H7 (cell line): ENCODE measurements at regions not wholly inside any gene's neighbourhood (a gene's known extent, or its start where the extent isn't known, plus 50 kb on each side); places are given as distances from the start of the nearest gene placed in this dataset.

Experiments used
- DNase-seq: peaks from one replicate; pipeline ENCODE4 v3.0.0; 2012
- H3K27me3 ChIP-seq: 2 replicates; pipeline ENCODE4 v1.6.0; 2011; ENCODE audit warnings: mild to moderate bottlenecking, low read length; ENCODE audit not compliant: control insufficient read depth, insufficient read depth
- H3K36me3 ChIP-seq: replicated peaks from 2 replicates; pipeline ENCODE4 v1.5.1; 2011; ENCODE audit warnings: low read length; ENCODE audit not compliant: control insufficient read depth, insufficient read depth
- H3K4me3 ChIP-seq: 2 replicates; pipeline ENCODE4 v1.5.1; 2011; ENCODE audit warnings: low read depth, mild to moderate bottlenecking, control low read depth, low read length, moderate library complexity; ENCODE audit not compliant: insufficient read depth

DNA sequence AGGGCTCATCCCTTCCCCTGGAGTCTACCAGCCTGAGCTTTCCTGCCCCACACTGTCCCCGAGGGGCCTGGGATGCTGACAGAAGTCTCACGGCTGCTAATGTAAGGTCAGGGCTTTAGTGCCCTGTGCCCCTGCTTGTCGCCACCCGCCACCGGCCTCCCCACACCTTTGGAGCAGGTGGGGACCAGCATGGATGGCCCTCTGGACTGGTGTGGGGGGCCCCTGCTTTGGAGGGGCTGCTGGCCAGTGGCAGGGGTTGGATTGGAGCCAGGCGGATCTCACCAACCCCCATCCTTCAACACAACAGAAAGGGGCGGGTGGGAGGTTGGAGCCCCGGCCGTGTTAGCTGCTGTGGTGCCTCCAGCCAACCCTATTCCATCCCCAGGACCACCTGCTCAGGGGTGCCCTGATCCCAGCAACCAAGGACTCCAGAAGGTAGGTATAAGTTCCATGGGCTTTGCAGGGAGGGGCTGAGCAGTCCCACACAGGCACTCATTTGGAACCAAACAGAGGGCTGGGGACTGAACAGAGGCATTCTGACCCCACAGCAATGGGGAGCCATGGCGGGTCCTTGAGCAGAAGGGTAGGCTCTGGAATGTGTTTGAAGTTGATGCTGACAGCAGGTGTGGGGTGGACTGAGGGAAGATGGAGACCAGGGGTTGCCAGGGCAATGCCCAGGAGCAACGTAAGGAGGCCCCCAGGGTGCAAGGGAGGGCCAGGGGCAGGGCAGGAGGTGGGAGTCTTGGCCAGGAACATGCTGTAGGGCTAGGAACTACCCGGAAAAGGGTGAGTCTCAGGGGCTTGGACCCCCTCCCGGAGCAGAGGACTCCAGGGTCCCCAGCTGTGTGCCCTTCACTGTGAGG lies 145.1 kb upstream of the C14orf180 start:
- H3K36me3 ChIP-seq, result no peaks in the 10 kb centered on the region
- DNase-seq, result no peak
- no peaks in the 10 kb centered on the region for H3K27me3 ChIP-seq
- no peak overlapping the region for H3K4me3 ChIP-seq

DNA sequence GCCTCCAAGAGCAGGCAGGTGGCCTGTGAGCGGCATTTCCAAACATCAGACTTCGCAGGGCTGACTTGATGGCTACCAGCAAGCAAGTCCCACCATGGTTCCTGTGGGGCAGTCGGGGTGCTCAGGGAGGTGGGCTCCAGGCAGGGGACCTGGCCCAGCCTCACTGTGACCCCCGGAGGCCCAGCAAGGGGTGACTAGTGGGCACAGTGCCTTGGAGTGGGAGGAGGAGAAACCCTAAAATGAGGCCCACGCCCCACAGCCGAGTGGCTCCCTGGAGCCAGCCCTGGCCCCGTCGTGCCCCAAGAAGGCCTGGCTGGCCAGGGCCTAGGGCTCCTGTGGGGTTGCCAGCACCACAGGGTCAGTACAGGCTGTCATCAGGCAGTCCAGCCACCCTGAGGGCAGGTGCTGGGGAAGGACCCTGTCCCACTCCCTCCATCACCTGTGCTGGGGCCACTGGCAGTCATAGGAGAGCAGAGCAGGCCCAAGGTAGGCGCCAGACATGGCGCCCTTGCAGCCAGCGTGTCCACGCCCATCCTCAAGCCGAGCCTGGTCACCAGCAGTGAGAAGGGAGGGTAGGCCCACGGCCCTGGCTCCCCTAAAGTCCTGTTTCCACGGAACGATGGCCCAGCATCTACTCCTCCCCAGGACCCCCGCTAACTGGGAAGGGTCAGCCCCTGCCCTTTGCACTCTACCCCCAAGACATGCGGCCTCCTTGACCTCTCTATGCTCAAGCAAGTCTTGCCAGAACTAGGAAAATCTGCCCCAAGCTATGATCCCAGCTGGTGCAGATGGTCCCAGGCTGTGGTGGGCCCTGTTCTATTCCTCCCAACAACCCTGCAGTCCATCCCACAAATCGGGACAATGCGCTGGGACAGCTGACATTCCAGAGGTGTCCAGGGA lies 144.2 kb upstream of the C14orf180 start:
- Histone ChIP-seq H3K27me3 (no peaks in the 10 kb centered on the region), H3K36me3 (no peaks in the 10 kb centered on the region), H3K4me3 (no peak overlapping the region)
- DNase-seq, result peak; percentile 48

DNA sequence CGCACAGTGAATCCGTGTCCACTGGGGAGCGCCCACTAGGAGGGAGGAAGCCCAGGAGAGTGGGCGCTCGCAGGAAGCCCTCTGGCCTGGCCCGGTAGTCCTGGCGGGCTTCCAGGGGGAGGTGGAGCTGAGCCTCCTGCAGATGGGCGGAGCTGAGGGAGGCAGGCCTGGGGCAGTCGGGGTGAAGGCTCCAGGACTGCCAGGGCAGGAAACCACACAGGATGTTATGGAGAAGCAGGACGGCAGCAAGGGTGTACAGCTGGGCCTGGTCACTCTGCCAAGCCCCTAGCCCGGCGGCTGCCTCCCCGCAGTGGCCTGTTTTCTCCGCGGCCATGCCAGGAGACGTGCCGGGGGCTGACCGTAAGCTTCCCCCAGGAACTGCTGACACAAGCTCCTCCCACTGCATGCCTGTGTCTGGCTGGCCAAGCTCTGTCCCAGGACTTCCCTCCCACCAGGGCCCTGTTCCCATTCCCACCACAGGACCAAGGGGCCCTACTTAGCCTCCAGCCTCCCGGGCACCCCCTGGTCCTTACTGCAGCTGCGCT lies 143.4 kb upstream of the C14orf180 start:
- no peaks in the 10 kb centered on the region for H3K36me3 ChIP-seq
- DNase-seq, result peak; percentile 87
- H3K27me3 ChIP-seq, result no peaks in the 10 kb centered on the region
- H3K4me3 ChIP-seq, result no peak overlapping the region

DNA sequence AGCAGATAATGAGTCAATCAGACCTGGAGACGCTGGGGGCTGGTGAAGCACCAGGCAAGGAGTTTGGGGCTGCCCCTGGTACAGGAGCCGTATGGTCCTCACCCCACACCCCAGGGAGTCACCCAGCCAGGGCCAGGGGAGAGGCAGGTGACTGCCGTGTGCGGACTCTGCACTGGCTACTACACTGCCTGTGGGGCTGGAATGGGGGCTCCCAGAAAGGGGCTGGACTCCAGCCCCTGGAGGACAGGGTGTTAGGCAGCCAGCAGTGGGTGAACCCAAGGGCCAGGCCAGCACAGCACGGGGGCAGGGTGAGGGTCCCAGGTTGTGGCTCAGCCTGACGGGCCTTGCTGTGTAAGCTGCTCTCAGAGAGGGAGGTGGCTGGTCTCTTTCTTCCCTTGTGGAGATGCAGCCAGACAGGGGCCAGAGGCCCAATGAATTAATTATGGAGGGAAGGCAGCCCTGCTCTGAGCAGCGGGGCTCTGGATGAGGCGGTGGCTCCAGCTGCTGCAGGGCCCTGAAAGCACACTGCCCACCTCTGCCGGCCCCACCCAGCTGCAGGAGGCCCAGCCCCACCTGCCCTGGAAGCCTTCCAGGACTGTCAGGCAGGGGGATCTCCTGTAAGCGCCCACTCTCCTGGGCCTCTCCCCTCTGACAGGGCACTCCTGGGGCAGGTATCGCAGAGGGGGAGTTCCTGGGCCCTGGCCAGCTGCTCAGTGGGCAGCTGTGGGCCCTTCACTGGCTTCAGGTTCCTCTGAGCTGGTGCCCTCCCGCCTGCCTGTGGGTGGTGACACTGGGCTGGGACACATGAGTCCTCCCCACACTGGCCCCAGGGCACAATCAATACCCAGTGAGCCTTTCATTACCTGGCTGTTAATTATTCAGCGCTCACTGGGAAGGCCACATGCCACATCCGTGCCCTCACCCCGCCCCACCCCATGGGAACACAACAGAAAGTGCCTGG lies 142.5 kb upstream of the C14orf180 start:
- DNase-seq, result peak; percentile 68

DNA sequence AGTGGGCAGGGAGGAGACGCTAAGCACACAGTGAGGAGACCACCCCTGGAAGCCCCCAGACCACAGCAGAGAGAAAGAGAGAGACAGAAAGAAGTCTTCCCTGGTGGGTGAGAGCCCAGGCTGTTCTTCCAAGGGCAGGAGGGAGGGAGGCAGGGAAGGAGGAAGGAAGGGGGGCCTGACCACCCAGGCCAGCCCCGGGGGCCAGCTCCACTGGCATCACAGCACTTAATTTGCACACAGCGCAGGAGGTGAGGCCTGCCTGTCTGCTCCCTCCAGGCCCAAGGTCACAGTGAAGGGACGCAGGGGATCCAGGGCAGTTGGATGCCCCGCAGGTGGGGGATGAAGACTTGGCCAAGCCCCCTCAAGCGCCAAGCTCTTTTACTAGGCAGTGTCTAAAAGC lies 141.9 kb upstream of the C14orf180 start:
- no peaks in the 10 kb centered on the region for H3K36me3 ChIP-seq
- H3K27me3 ChIP-seq, result no peaks in the 10 kb centered on the region
- H3K4me3 ChIP-seq, result no peak overlapping the region
- peak; percentile 54 for DNase-seq

More for the DNA sequence above, 142.5 kb upstream of the C14orf180 start:
- Histone ChIP-seq H3K36me3 (no peaks in the 10 kb centered on the region), H3K4me3 (no peak overlapping the region), H3K27me3 (no peaks in the 10 kb centered on the region)

DNA sequence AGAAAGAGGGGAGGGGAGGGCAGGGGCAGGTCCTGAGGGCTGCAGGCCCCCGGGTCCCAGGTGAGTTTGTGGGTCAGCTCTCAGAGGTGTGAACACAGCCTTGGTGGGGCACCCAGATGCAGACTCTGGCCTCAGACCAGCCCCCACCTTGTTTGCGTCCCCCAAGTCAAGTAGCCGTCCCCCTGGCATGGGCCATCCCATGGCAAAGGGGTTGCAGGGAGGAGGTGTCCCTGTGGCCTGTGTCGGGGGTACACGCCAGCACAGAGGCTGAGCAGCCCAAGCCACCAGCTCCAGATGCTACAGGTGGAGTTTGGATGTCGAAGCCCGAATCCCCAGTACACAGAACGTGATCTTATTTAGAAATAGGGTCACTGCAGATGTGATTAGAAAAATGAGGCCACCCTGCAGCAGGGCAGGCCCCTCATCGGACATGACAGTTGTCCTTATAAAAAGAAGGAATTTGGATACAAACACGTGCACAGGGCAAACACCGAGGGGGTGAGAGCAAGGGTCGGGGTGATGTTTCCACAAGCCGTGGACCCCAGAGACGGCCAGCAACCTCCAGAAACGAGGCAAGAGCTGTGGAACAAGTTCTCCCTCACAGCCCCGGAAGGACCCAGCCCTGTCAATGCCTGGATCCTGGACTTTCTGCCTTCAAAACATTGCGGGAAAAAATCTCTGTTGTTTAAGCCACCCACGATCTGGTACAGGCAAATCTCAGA lies 141.2 kb upstream of the C14orf180 start:
- peak; percentile 42 for DNase-seq
- Histone ChIP-seq H3K27me3 (no peaks in the 10 kb centered on the region), H3K4me3 (no peak overlapping the region), H3K36me3 (no peaks in the 10 kb centered on the region)

DNA sequence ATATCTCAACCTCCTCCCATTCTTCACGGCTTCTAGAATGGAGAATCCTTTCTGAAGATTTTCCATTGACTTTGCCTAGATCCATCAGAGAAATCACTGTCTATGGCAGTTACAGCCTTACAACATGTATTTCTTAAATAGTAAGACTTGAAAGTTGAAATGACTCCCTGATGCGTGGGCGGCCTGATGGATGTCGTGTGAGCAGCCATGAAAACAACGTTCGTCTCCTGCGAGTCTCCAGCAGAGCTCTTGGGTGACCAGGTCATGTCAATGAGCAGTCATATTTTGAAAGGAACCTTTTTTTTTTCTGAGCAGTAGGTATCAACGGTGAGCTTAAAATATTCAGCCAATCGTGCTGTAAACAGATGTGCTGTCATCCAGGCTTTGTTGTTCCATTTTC lies 139.9 kb upstream of the C14orf180 start:
- no peak for DNase-seq
- Histone ChIP-seq H3K36me3 (no peaks in the 10 kb centered on the region), H3K27me3 (no peaks in the 10 kb centered on the region), H3K4me3 (no peak overlapping the region)

DNA sequence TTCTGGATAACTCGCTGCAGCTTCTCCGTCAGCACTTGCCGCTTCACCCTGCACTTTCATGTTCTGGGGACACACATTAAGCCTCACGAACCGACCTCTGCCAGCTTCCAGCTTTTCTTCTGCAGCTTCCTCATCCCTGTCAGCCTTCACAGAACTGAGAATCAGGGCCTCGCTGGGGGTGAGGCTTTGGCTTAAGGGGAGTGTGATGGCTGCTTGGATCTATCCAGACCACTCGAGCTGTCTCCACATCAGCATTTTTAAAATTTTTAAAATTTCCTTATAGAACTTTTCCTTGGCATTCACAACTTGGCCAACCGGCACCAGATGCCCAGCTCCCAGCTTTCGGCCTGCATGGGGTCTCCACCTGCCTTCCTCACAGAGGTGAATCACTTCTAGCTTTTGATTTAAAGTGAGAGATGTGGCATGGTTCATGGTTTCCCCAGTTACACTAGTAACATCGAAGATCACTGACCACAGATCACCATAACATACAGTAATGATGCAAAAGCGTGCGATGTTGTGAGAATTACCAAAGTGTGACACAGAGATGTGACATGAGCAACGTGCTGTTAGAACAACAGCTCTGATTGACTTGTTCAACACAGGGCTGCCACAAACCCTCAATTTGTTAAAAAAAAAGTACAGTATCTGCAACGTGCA lies 139.1 kb upstream of the C14orf180 start:
- H3K4me3 ChIP-seq, result no peak overlapping the region
- no peak for DNase-seq
- no peaks in the 10 kb centered on the region for H3K36me3 ChIP-seq
- H3K27me3 ChIP-seq, result no peaks in the 10 kb centered on the region

DNA sequence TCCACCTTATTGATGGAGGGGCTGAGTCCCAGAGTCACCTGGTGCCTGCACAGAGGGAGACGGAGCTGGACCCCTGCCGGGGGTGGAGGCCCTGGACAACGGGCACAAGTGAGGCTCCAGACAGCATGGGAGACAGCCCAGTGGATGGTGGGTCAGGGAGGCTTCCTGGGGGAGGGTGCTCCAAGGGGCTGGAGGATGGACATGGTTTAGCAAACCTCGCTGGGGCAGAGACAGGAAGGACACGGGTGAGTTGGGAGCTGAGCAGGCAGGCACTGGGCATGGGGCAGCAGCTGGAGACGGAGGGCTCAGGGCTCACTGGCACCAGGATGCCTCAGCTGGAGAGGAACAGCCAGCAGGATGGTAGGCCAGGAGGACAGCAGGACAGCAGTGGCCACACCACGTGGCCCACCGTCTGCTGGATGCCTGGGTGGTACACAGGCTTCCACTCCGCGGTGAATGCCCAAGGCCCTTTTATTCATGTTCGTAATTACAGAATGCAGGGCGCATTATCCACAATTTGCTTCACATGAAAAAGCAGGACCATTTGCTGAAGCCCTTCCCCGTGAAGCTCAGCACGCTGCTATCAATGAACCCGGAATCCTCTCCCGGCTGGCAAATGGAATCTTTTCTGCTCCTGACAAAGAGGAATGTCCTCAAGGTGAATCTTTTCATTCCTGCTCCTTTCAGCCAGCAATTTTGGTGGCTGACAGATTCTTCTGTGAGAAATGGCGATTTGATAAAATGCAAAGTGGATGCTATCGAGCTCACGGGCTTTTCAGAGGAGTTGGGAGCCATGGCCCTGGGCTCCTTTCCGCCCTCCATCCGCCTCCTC lies 138.1 kb upstream of the C14orf180 start:
- Histone ChIP-seq H3K36me3 (no peaks in the 10 kb centered on the region), H3K4me3 (no peak overlapping the region), H3K27me3 (no peaks in the 10 kb centered on the region)
- no peak for DNase-seq

DNA sequence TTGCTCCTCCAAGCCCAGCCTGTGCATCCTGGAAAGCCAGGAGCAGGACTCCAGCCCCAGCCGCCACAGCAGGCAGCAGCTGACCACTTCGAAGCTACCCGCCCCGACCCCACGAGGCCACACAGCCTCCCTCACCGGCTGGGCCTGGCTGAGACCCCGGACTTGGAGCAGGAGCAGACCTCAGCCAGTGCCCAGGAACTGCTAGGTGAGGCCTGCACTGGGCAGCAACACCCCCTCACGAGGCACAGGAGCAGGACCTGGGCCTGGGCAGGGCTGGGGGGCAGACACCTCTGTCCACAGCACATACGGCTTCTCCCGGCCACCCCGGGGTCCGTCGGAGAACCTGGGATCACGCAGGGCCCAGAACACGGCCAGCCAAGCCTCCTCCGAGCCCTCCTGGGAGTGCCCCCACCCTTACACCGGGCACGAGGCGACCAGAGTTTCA lies 137.4 kb upstream of the C14orf180 start:
- Histone ChIP-seq H3K27me3 (no peaks in the 10 kb centered on the region), H3K36me3 (no peaks in the 10 kb centered on the region), H3K4me3 (no peak overlapping the region)
- peak; percentile 57 for DNase-seq

DNA sequence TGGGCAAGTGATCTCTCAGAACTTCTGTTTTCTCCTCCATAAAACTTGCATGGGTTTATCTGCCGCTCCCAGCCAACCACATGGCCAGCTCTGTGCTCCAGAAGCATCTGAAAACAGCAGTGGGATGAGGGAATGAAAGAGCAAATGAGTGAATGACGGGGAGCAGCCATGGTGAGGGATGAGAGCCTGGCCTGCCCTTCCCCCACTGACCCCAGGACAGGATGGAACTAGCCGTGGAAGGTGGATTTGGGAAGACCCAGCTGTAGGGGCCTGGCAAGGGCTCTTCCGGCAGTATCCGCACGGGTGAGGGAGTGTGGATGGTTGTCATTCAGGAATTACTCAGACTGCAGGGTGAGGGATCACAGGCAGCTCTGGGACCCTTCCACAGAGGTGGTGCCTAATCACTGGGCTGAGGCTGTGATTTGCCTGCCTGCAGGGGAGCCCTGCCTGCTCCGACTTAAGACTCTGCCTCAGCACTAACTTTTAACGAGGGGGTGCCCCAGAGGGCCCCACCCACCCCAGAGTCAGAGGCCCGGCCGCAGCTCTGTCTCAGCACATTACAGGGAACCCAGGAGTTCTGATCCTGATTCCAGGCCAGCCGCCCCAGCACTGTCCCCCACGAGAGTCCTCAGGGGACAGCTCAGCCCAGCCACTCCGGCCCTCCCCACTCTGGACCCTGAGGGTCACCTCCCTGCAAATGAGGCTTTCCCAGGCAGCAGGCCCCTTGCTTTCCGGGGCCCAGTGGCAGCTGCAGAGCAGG lies 136.8 kb upstream of the C14orf180 start:
- peak; percentile 69 for DNase-seq

More for the DNA sequence above, 136.8 kb upstream of the C14orf180 start:
- Histone ChIP-seq H3K4me3 (no peak overlapping the region), H3K27me3 (no peaks in the 10 kb centered on the region), H3K36me3 (no peaks in the 10 kb centered on the region)
